ENCODE measurements at regions not wholly inside any gene's neighbourhood (a gene's known extent, or its start where the extent isn't known, plus 50 kb on each side); places are given as distances from the start of the nearest gene placed in this dataset.

DNA sequence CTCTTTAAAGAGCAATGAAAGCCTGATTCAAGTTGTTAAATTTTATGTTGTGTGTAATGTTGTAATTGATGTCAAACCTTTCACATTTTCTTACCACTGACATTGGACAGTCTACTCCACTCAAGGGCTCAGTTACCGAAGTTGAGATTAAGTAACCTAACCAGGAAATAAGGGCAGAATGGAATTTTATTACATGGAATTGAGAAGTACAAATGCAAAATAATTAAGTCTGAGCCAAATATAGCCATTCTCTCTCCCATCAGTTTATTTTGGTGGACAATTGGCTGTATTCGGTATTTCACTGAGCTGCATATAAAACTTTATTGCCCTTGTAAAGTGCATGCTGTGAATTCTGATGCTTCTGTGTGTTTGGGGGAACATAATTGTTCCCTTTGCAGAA, 231.5 kb downstream of the TTC32 start:
- TF ChIP-seq MTA2 (IDR thresholded peaks at IDR 0.05; ENCODE audit: low read depth) (no peak), POLR2AphosphoS5 (IDR thresholded peaks at IDR 0.05; ENCODE audit: low read length) (no peak), CTCF (IDR thresholded peaks at IDR 0.05 in 2 of 3, conservative IDR thresholded peaks at IDR 0.05 in 1 of 3; ENCODE audit: control insufficient read depth in 2 of 3, extremely low read depth in 1 of 3, insufficient read depth in 1 of 3, low read depth in 3 of 3, low read length in 3 of 3) (no peak), IRF3 (IDR thresholded peaks at IDR 0.05) (no peak), EP300 (IDR thresholded peaks at IDR 0.05; ENCODE audit: borderline replicate concordance in 1 of 2, control insufficient read depth in 1 of 2, low read depth in 2 of 2, low read length in 2 of 2) (no peak), EGR1 (IDR thresholded peaks at IDR 0.05; ENCODE audit: borderline replicate concordance in 1 of 2, low read depth in 2 of 2, low read length in 2 of 2) (no peak), KLF5 (IDR thresholded peaks at IDR 0.05; ENCODE audit: partially characterized antibody) (no peak), JUNB (IDR thresholded peaks at IDR 0.05) (no peak), TCF3 (IDR thresholded peaks at IDR 0.05; ENCODE audit: borderline replicate concordance, insufficient read depth, low read depth, low read length) (no peak), CEBPB (IDR thresholded peaks at IDR 0.05; ENCODE audit: borderline replicate concordance in 1 of 2, low read depth in 2 of 2, low read length in 2 of 2) (no peak), CREM (IDR thresholded peaks at IDR 0.05; ENCODE audit: low read depth) (no peak), RAD51 (IDR thresholded peaks at IDR 0.05) (no peak)
- TF ChIP-seq, protein P1, sequence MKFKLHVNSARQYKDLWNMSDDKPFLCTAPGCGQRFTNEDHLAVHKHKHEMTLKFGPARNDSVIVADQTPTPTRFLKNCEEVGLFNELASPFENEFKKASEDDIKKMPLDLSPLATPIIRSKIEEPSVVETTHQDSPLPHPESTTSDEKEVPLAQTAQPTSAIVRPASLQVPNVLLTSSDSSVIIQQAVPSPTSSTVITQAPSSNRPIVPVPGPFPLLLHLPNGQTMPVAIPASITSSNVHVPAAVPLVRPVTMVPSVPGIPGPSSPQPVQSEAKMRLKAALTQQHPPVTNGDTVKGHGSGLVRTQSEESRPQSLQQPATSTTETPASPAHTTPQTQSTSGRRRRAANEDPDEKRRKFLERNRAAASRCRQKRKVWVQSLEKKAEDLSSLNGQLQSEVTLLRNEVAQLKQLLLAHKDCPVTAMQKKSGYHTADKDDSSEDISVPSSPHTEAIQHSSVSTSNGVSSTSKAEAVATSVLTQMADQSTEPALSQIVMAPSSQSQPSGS (IDR thresholded peaks at IDR 0.05; ENCODE audit: low read length): no peak

Data from GM12878 (cell line).